Transverse colon (tissue), 4 donors: ENCODE measurements at regions not wholly inside any gene's neighbourhood (a gene's known extent, or its start where the extent isn't known, plus 50 kb on each side); places are given as distances from the start of the nearest gene placed in this dataset.

Source experiments
- DNase-seq: peaks from one replicate; pipeline ENCODE4 v3.0.0-alpha.2; 2019
- H3K27ac ChIP-seq, 4 donors: fragments of 200-600 bp; sonication (generic); 2 replicates each; pipeline ENCODE4 v1.5.1; 2016 to 2018; ENCODE audit warnings: inconsistent platforms in 4 of 4
- H3K27me3 ChIP-seq: fragments of 200-600 bp; sonication (generic); 2 replicates; pipeline ENCODE4 v1.5.1; 2017; ENCODE audit warnings: inconsistent platforms
- H3K36me3 ChIP-seq, 4 donors: fragments of 200-600 bp; sonication (generic); 2 replicates each; pipeline ENCODE4 v1.5.1; 2017 to 2019; ENCODE audit warnings: inconsistent platforms in 4 of 4
- H3K4me1 ChIP-seq, 4 donors: fragments of 200-600 bp; sonication (generic); 2 replicates each; pipeline ENCODE4 v1.5.1; 2017 to 2020; ENCODE audit warnings: inconsistent platforms in 4 of 4
- H3K4me3 ChIP-seq, 4 donors: fragments of 200-600 bp; sonication (generic); 1 replicate in 1 of 4; 2 replicates in 3 of 4; pipeline versions ENCODE4 v1.5.1 to v1.6.1; 2017 to 2019; ENCODE audit warnings: inconsistent platforms in 4 of 4
- H3K9me3 ChIP-seq, 2 donors: fragments of 200-600 bp; sonication (generic); 2 replicates each; pipeline ENCODE4 v1.5.1; 2017 to 2019; ENCODE audit warnings: inconsistent platforms in 2 of 2
- EP300 ChIP-seq: sonication (generic); formaldehyde crosslinking; IDR thresholded peaks from one replicate; pipeline ENCODE4 v1.6.1; 2017; ENCODE audit warnings: antibody characterized with exemption, low read depth
- POLR2A ChIP-seq: fragments of 450-650 bp; IDR thresholded peaks from one replicate; pipeline ENCODE4 v1.6.1; 2016; ENCODE audit warnings: antibody characterized with exemption, mild to moderate bottlenecking, moderate library complexity
- POLR2AphosphoS5 ChIP-seq, 3 donors: sonication (generic); formaldehyde crosslinking; IDR thresholded peaks; one replicate each; pipeline ENCODE4 v1.6.1; 2016; ENCODE audit warnings: antibody characterized with exemption in 3 of 3
- WGBS, 2 donors: methylation state at CpG; one replicate each; pipeline ENCODE4 v1.1.5; 2018; ENCODE audit warnings: low coverage in 1 of 2; 5-methylcytosine and 5-hydroxymethylcytosine counted together
- in situ Hi-C, 4 donors: fragments of 200-750 bp; cut with MboI; loops; one replicate each; pipeline versions ENCODE4 v1.15.0 to v1.15.1; 2017; ENCODE audit warnings: low sequenced_read_pairs in 3 of 4, low pct_ligation_motif_present in 1 of 4, low pct_unique_long_range_greater_than_20kb in 1 of 4
- intact Hi-C: fragments of 100-400 bp; cut with DNase I; formaldehyde crosslinking; loops from one replicate; pipeline ENCODE4 v1.15.1; 2023; ENCODE audit warnings: low total_unique reads
- TF ChIP-seq, protein P1 (sequence below), 5 experiments: fragments of 200-600 bp in 3 of 5; fragments of 450-650 bp in 2 of 5; sonication (generic) in 3 of 5; IDR thresholded peaks; 1 replicate in 2 of 5; 2 replicates in 3 of 5; pipeline ENCODE4 v1.5.1; 2016 to 2017; ENCODE audit warnings: antibody characterized with exemption in 5 of 5, inconsistent platforms in 3 of 5, mild to moderate bottlenecking in 2 of 5, moderate library complexity in 1 of 5

DNA sequence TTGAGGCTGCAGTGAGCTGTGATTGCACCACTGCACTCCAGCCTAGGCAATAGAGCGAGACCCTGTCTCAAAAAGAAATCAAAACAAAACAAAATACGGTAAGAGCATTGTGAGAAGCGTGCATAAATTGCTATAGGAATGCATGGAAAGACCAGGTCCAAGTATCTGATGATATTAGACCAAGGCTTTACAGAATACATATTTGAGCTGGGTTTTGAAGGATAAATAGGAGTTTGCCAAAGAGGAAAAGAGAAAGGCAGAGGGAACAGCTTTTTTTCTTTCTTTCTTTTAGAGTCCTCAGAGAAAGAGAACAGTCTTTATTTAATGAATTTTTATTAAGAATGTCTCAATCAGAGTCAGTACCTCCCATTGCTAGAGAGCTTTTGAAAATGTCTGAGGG lies 79.5 kb upstream of the PRPS1 start:
- H3K27me3 ChIP-seq: no peaks in the 10 kb centered on the region
- in situ Hi-C loops: no loop called here
- TF ChIP-seq POLR2A (no peak), EP300 (no peak), POLR2AphosphoS5 (IDR thresholded peaks at IDR 0.05) (no peak)
- TF ChIP-seq, protein P1, sequence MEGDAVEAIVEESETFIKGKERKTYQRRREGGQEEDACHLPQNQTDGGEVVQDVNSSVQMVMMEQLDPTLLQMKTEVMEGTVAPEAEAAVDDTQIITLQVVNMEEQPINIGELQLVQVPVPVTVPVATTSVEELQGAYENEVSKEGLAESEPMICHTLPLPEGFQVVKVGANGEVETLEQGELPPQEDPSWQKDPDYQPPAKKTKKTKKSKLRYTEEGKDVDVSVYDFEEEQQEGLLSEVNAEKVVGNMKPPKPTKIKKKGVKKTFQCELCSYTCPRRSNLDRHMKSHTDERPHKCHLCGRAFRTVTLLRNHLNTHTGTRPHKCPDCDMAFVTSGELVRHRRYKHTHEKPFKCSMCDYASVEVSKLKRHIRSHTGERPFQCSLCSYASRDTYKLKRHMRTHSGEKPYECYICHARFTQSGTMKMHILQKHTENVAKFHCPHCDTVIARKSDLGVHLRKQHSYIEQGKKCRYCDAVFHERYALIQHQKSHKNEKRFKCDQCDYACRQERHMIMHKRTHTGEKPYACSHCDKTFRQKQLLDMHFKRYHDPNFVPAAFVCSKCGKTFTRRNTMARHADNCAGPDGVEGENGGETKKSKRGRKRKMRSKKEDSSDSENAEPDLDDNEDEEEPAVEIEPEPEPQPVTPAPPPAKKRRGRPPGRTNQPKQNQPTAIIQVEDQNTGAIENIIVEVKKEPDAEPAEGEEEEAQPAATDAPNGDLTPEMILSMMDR (IDR thresholded peaks at IDR 0.05): no peak
- H3K4me3 ChIP-seq: no peak overlapping the region
- no peaks in the 10 kb centered on the region for H3K4me1 ChIP-seq
- WGBS, 2 donors: 87 to 95% methylated on average over 3 of the region's 3 CpGs
- H3K27ac ChIP-seq: no peak overlapping the region
- no peaks in the 10 kb centered on the region for H3K9me3 ChIP-seq
- H3K36me3 ChIP-seq: no peaks in the 10 kb centered on the region
- no peak for DNase-seq
- intact Hi-C loops: no loop called here

DNA sequence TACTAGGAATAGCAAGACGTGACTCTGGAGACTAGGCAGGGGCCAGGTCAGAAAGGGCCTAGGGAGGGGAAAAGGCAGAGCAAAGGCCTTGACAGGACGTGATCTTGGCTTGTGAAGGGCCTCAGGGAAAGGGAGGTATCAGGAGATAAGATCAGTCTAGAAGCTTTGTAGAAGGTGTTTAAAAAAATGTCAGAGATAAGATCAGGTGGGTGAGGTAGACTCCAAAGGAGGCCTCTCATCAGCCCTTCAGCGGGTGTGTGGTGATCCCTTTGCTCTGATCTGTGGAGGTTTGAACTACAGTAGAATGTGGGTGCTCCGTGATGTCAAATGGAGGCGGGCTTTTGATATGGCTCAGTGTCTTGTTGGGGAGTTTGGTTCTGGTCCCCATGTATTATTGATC lies 78.8 kb upstream of the PRPS1 start:
- H3K36me3 ChIP-seq: no peaks in the 10 kb centered on the region
- H3K4me3 ChIP-seq: no peak overlapping the region
- DNase-seq: no peak
- no peak overlapping the region for H3K27ac ChIP-seq
- in situ Hi-C loops (no loop called here), intact Hi-C loops (no loop called here)
- TF ChIP-seq, protein P1 (IDR thresholded peaks at IDR 0.05): no peak
- no peak for TF ChIP-seq POLR2AphosphoS5 (IDR thresholded peaks at IDR 0.05)
- TF ChIP-seq EP300: no peak
- no peak for TF ChIP-seq POLR2A
- no peaks in the 10 kb centered on the region for H3K9me3 ChIP-seq
- H3K4me1 ChIP-seq: no peaks in the 10 kb centered on the region
- no peaks in the 10 kb centered on the region for H3K27me3 ChIP-seq
- WGBS, 2 donors: 71 to 80% methylated on average over 2 to 5 of the region's 5 CpGs

DNA sequence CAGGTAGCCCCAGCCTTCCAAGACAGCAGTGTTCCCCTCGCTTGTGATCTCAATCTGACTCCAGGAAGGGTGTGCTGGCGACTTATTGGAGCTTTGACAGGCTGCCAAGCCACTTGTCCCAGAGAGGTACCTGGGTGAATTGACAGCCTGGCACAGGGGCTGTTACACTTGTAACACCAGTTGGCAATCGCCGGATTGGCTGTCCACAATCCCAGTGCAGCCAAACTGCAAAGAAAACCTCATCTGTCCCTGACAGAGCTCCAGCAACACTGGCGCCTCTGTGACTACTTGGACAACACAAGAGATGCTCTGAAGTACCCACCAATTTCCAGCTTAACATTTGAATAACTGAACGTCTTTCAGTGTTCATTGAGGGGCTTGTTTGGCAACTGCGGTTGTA lies 76.8 kb upstream of the PRPS1 start:
- no peak overlapping the region for H3K27ac ChIP-seq
- H3K4me1 ChIP-seq: no peaks in the 10 kb centered on the region
- no peak overlapping the region for H3K4me3 ChIP-seq
- in situ Hi-C loops (no loop called here), intact Hi-C loops (no loop called here)
- H3K27me3 ChIP-seq: no peaks in the 10 kb centered on the region
- DNase-seq: no peak
- WGBS, 2 donors: 73% methylated on average over 7 of the region's 7 CpGs; no CpG with 5 or more reads in 1 of the 2 donors
- TF ChIP-seq EP300: no peak
- TF ChIP-seq POLR2AphosphoS5 (IDR thresholded peaks at IDR 0.05): no peak
- no peaks in the 10 kb centered on the region for H3K9me3 ChIP-seq
- no peaks in the 10 kb centered on the region for H3K36me3 ChIP-seq

DNA sequence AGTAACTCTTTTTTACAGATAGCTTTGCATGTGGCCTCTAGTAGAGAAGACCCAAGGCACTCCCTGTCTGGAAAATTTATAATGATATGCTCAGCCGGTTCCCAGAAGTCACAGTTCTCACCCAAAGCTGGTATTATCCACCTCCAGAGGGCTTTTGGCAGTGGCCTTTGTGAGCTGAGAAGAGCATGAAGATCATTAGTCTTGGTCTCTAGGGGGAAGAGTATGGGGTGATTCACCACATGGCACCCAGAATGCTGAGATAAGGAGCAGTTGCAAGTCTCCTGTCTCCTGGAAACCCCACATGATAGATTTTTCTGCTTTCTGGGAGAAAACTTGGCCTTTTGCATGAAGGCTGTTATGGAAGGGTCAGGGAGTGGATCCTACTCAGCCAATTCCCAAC lies 75.4 kb upstream of the PRPS1 start:
- no peak for DNase-seq
- intact Hi-C loops: no loop called here
- H3K27me3 ChIP-seq: no peaks in the 10 kb centered on the region
- H3K36me3 ChIP-seq: no peaks in the 10 kb centered on the region
- no peaks in the 10 kb centered on the region for H3K4me1 ChIP-seq
- H3K27ac ChIP-seq: no peak overlapping the region
- WGBS, 2 donors: 82% methylated on average over 1 of the region's 1 CpG; no CpG with 5 or more reads in 1 of the 2 donors
- TF ChIP-seq, protein P1 (IDR thresholded peaks at IDR 0.05): no peak
- TF ChIP-seq POLR2A: no peak
- TF ChIP-seq EP300: no peak
- no peak for TF ChIP-seq POLR2AphosphoS5 (IDR thresholded peaks at IDR 0.05)
- H3K4me3 ChIP-seq: no peak overlapping the region
- in situ Hi-C loops: no loop called here
- no peaks in the 10 kb centered on the region for H3K9me3 ChIP-seq

DNA sequence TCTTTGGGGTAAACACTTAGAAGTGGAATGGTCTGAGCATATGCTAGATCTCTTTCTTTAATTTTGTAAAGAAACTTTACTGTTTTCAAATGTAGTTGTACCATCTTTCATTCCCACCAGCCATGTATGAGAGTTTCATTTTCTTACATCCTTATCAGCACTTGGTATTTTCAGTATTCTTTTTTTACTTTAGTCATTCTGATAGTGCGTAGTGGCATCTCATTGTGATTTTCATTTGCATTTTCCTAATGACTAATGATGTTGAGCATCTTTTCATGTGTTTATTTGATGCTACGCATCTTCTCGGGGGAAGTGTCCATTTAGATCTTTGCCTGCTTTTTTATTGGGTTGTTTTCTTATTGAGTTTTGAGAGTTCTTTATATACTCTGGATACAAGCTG lies 71.3 kb upstream of the PRPS1 start:
- WGBS, 2 donors: 78% methylated on average over 3 of the region's 3 CpGs; no CpG with 5 or more reads in 1 of the 2 donors
- in situ Hi-C loops: no loop called here

More for the DNA sequence above, 71.3 kb upstream of the PRPS1 start:
- Histone ChIP-seq H3K27ac (no peak overlapping the region), H3K27me3 (no peaks in the 10 kb centered on the region), H3K4me3 (no peak overlapping the region), H3K36me3 (no peaks in the 10 kb centered on the region), H3K9me3 (no peaks in the 10 kb centered on the region), H3K4me1 (no peaks in the 10 kb centered on the region)
- intact Hi-C loops: no loop called here
- DNase-seq: no peak
- no peak for TF ChIP-seq POLR2A
- no peak for TF ChIP-seq EP300
- no peak for TF ChIP-seq POLR2AphosphoS5 (IDR thresholded peaks at IDR 0.05)
- TF ChIP-seq, protein P1 (IDR thresholded peaks at IDR 0.05): no peak
